CD4-positive, alpha-beta memory T cell (primary cell): ENCODE measurements at regions not wholly inside any gene's neighbourhood (a gene's known extent, or its start where the extent isn't known, plus 50 kb on each side); places are given as distances from the start of the nearest gene placed in this dataset.

ENCODE experiments used
- CTCF ChIA-PET: fragments of 350-600 bp; sonication (Branson Sonifier 250); formaldehyde crosslinking; loops from one replicate; lab custom pipeline; 2021; ENCODE audit warnings: inconsistent platforms; ENCODE audit not compliant: partially characterized antibody; lab: Charles Lee
- POLR2A ChIA-PET: fragments of 350-600 bp; sonication (Branson Sonifier 250); formaldehyde crosslinking; loops from one replicate; lab custom pipeline; 2021; ENCODE audit not compliant: partially characterized antibody; lab: Charles Lee
- DNase-seq, 5 donors: peaks; one replicate each; pipeline versions ENCODE4 v3.0.0 to v3.0.0-alpha.2; 2020 to 2022; ENCODE audit warnings: mixed read lengths in 1 of 5
- H3K27ac ChIP-seq: one replicate; pipeline ENCODE4 v1.7.0; 2013; ENCODE audit warnings: low read depth, low read length
- H3K27me3 ChIP-seq: 2 replicates; pipeline ENCODE4 v1.7.0; 2013; ENCODE audit warnings: mild to moderate bottlenecking, low read length, moderate library complexity; ENCODE audit not compliant: insufficient read depth
- H3K36me3 ChIP-seq: 2 replicates; pipeline ENCODE4 v1.7.0; 2013; ENCODE audit warnings: mild to moderate bottlenecking, low read length, moderate library complexity; ENCODE audit not compliant: insufficient read depth
- H3K4me1 ChIP-seq: 2 replicates; pipeline ENCODE4 v1.7.0; 2013; ENCODE audit warnings: mild to moderate bottlenecking, low read length, moderate library complexity; ENCODE audit not compliant: insufficient read depth
- H3K4me3 ChIP-seq, 2 donors: one replicate each; pipeline ENCODE4 v1.7.0; 2013; ENCODE audit warnings: low read length in 2 of 2, mild to moderate bottlenecking in 1 of 2
- H3K9me3 ChIP-seq, 2 donors: one replicate each; pipeline ENCODE4 v1.7.0; 2013; ENCODE audit warnings: low read length in 2 of 2, control low read depth in 1 of 2; ENCODE audit not compliant: control insufficient read depth in 1 of 2
- H3K27ac Mint-ChIP-seq, 7 donors: one replicate each; pipeline ENCODE4 v1.8.0; 2020 to 2021; ENCODE audit warnings: mixed read lengths in 7 of 7, mild to moderate bottlenecking in 6 of 7, inconsistent platforms in 3 of 7, moderate library complexity in 3 of 7
- H3K27me3 Mint-ChIP-seq, 2 donors: one replicate each; pipeline ENCODE4 v1.8.0; 2020 to 2021; ENCODE audit warnings: mixed read lengths in 2 of 2
- H3K36me3 Mint-ChIP-seq, 2 donors: one replicate each; pipeline ENCODE4 v1.8.0; 2020 to 2021; ENCODE audit warnings: mixed read lengths in 2 of 2, inconsistent platforms in 1 of 2, mild to moderate bottlenecking in 1 of 2
- H3K4me1 Mint-ChIP-seq, 4 donors: one replicate each; pipeline ENCODE4 v1.8.0; 2020 to 2021; ENCODE audit warnings: mixed read lengths in 4 of 4, mild to moderate bottlenecking in 1 of 4
- H3K4me3 Mint-ChIP-seq, 8 donors: one replicate each; pipeline ENCODE4 v1.8.0; 2020 to 2021; ENCODE audit warnings: mixed read lengths in 8 of 8, mild to moderate bottlenecking in 7 of 8, moderate library complexity in 6 of 8, inconsistent platforms in 3 of 8
- H3K9me3 Mint-ChIP-seq, 8 donors: one replicate each; pipeline ENCODE4 v1.8.0; 2020 to 2021; ENCODE audit warnings: mixed read lengths in 8 of 8, mild to moderate bottlenecking in 5 of 8, inconsistent platforms in 3 of 8, moderate library complexity in 1 of 8
- intact Hi-C: fragments of 100-400 bp; cut with micrococcal nuclease; formaldehyde crosslinking; loops from one replicate; pipeline ENCODE4 v1.15.1; 2023

GRCh38 chr3:94217406-94217805 is 154.5 kb downstream of the NSUN3 start:
- H3K4me1 ChIP-seq = no peaks in the 10 kb centered on the region
- H3K27ac Mint-ChIP-seq = no peak overlapping the region
- CTCF ChIA-PET = no interaction called here
- DNase-seq = no peak
- POLR2A ChIA-PET = no interaction called here
- H3K27me3 ChIP-seq = no peaks in the 10 kb centered on the region
- no peaks in the 10 kb centered on the region for H3K36me3 ChIP-seq
- no peaks in the 10 kb centered on the region for H3K9me3 ChIP-seq
- H3K27me3 Mint-ChIP-seq = no peaks in the 10 kb centered on the region
- no peaks in the 10 kb centered on the region for H3K4me1 Mint-ChIP-seq
- H3K27ac ChIP-seq = no peak overlapping the region
- H3K36me3 Mint-ChIP-seq = no peaks in the 10 kb centered on the region
- intact Hi-C loops = no loop called here
- no peak overlapping the region for H3K4me3 ChIP-seq
- no peak overlapping the region for H3K4me3 Mint-ChIP-seq
- peaks cover under 1 to 11% (median 5%) of the 10 kb centered on the region in 8 donors for H3K9me3 Mint-ChIP-seq

- no peaks in the 10 kb centered on the region for H3K36me3 Mint-ChIP-seq
- no peak overlapping the region for H3K27ac Mint-ChIP-seq
- Histone ChIP-seq H3K4me3 (no peak overlapping the region), H3K27me3 (no peaks in the 10 kb centered on the region), H3K9me3 (no peaks in the 10 kb centered on the region), H3K36me3 (no peaks in the 10 kb centered on the region), H3K27ac (no peak overlapping the region), H3K4me1 (no peaks in the 10 kb centered on the region)
- ChIA-PET CTCF (no interaction called here), POLR2A (no interaction called here)
- intact Hi-C loops = no loop called here
- H3K27me3 Mint-ChIP-seq = no peaks in the 10 kb centered on the region
- no peaks in the 10 kb centered on the region for H3K4me1 Mint-ChIP-seq
- peaks cover 0 to 16% (median 9%) of the 10 kb centered on the region in 8 donors for H3K9me3 Mint-ChIP-seq
- no peak for DNase-seq
- no peak overlapping the region for H3K4me3 Mint-ChIP-seq
These were observed 157.6 kb downstream of the NSUN3 start for GRCh38 chr3:94220426-94220825.

GRCh38 chr3:94221829-94222228 is 159.0 kb downstream of the NSUN3 start:
- intact Hi-C loops = no loop called here
- CTCF ChIA-PET = no interaction called here
- no peak overlapping the region for H3K27ac ChIP-seq
- H3K27ac Mint-ChIP-seq = no peak overlapping the region
- H3K9me3 ChIP-seq = no peaks in the 10 kb centered on the region
- H3K4me3 Mint-ChIP-seq = no peak overlapping the region
- POLR2A ChIA-PET = no interaction called here
- no peaks in the 10 kb centered on the region for H3K4me1 Mint-ChIP-seq
- H3K36me3 Mint-ChIP-seq = no peaks in the 10 kb centered on the region
- H3K9me3 Mint-ChIP-seq = peaks cover 0 to 16% (median 9%) of the 10 kb centered on the region in 8 donors
- no peak overlapping the region for H3K4me3 ChIP-seq
- H3K27me3 ChIP-seq = no peaks in the 10 kb centered on the region
- no peaks in the 10 kb centered on the region for H3K4me1 ChIP-seq
- H3K27me3 Mint-ChIP-seq = peaks cover 0 to 2% of the 10 kb centered on the region in 2 donors
- H3K36me3 ChIP-seq = no peaks in the 10 kb centered on the region
- no peak for DNase-seq

GRCh38 chr3:94225148-94225865 is 162.4 kb downstream of the NSUN3 start:
- POLR2A ChIA-PET = no interaction called here

GRCh38 chr3:94226078-94226477 is 163.2 kb downstream of the NSUN3 start:
- H3K4me3 Mint-ChIP-seq = no peak overlapping the region
- H3K27me3 ChIP-seq = no peaks in the 10 kb centered on the region
- no peak overlapping the region for H3K27ac ChIP-seq
- no peak for DNase-seq
- H3K4me1 Mint-ChIP-seq = no peaks in the 10 kb centered on the region
- H3K9me3 ChIP-seq = no peaks in the 10 kb centered on the region
- peaks cover 0 to 16% (median 9%) of the 10 kb centered on the region in 8 donors for H3K9me3 Mint-ChIP-seq
- H3K36me3 ChIP-seq = no peaks in the 10 kb centered on the region
- H3K27me3 Mint-ChIP-seq = peaks cover 0 to 2% of the 10 kb centered on the region in 2 donors
- no peak overlapping the region for H3K27ac Mint-ChIP-seq
- intact Hi-C loops = no loop called here
- no peaks in the 10 kb centered on the region for H3K4me1 ChIP-seq
- CTCF ChIA-PET = no interaction called here
- POLR2A ChIA-PET = no interaction called here
- H3K4me3 ChIP-seq = no peak overlapping the region
- H3K36me3 Mint-ChIP-seq = no peaks in the 10 kb centered on the region

More at GRCh38 chr3:94225148-94225865, 162.4 kb downstream of the NSUN3 start:
- intact Hi-C loops = no loop called here
- DNase-seq = no peak
- Mint-ChIP-seq H3K4me1 (no peaks in the 10 kb centered on the region), H3K36me3 (no peaks in the 10 kb centered on the region), H3K27ac (no peak overlapping the region), H3K27me3 (peaks cover 0 to 2% of the 10 kb centered on the region in 2 donors), H3K4me3 (no peak overlapping the region), H3K9me3 (peaks cover 0 to 16% (median 9%) of the 10 kb centered on the region in 8 donors)
- no peak overlapping the region for H3K27ac ChIP-seq
- H3K4me3 ChIP-seq = no peak overlapping the region
- no peaks in the 10 kb centered on the region for H3K9me3 ChIP-seq
- CTCF ChIA-PET = no interaction called here
- H3K4me1 ChIP-seq = no peaks in the 10 kb centered on the region
- no peaks in the 10 kb centered on the region for H3K36me3 ChIP-seq
- no peaks in the 10 kb centered on the region for H3K27me3 ChIP-seq

- H3K4me1 Mint-ChIP-seq = no peaks in the 10 kb centered on the region
- no peaks in the 10 kb centered on the region for H3K36me3 ChIP-seq
- intact Hi-C loops = no loop called here
- CTCF ChIA-PET = no interaction called here
- no peaks in the 10 kb centered on the region for H3K27me3 Mint-ChIP-seq
- no peak overlapping the region for H3K27ac ChIP-seq
- no peaks in the 10 kb centered on the region for H3K4me1 ChIP-seq
- H3K27me3 ChIP-seq = no peaks in the 10 kb centered on the region
- H3K9me3 Mint-ChIP-seq = peaks cover 0 to 10% (median 4%) of the 10 kb centered on the region in 8 donors
- no peaks in the 10 kb centered on the region for H3K9me3 ChIP-seq
- no peak overlapping the region for H3K4me3 Mint-ChIP-seq
- POLR2A ChIA-PET = no interaction called here
- no peak overlapping the region for H3K27ac Mint-ChIP-seq
- H3K36me3 Mint-ChIP-seq = no peaks in the 10 kb centered on the region
- DNase-seq = no peak
- no peak overlapping the region for H3K4me3 ChIP-seq
These were observed 170.1 kb downstream of the NSUN3 start for GRCh38 chr3:94232921-94233320.

GRCh38 chr3:94234177-94234788 is 171.4 kb downstream of the NSUN3 start:
- no peaks in the 10 kb centered on the region for H3K27me3 ChIP-seq
- H3K4me3 Mint-ChIP-seq = no peak overlapping the region
- H3K36me3 ChIP-seq = no peaks in the 10 kb centered on the region
- ChIA-PET CTCF (interaction anchor here (0.8 to 1.8 kb wide), 3 partner anchors 15 to 31 kb away, joined by 3 to 12 read pairs (median 3); no protein-coding TSS in a partner anchor), POLR2A (no interaction called here)
- no peaks in the 10 kb centered on the region for H3K9me3 ChIP-seq
- no peak overlapping the region for H3K27ac ChIP-seq
- H3K4me1 Mint-ChIP-seq = no peaks in the 10 kb centered on the region
- H3K36me3 Mint-ChIP-seq = no peaks in the 10 kb centered on the region
- no peak overlapping the region for H3K27ac Mint-ChIP-seq
- H3K4me3 ChIP-seq = no peak overlapping the region
- peaks cover 0 to 15% (median 5%) of the 10 kb centered on the region in 8 donors for H3K9me3 Mint-ChIP-seq
- no peaks in the 10 kb centered on the region for H3K4me1 ChIP-seq
- intact Hi-C loops = no loop called here
- DNase-seq = no peak
- no peaks in the 10 kb centered on the region for H3K27me3 Mint-ChIP-seq
